Adipocyte (in vitro differentiated cells): ENCODE measurements at regions not wholly inside any gene's neighbourhood (a gene's known extent, or its start where the extent isn't known, plus 50 kb on each side); places are given as distances from the start of the nearest gene placed in this dataset.

ENCODE experiments used
- DNase-seq: peaks from one replicate; pipeline ENCODE4 v3.0.0-alpha.2; 2015; ENCODE audit warnings: low read depth
- H3K27me3 ChIP-seq: replicated peaks from 2 replicates; pipeline ENCODE4 v1.7.0; 2013; ENCODE audit warnings: mild to moderate bottlenecking, low read length, moderate library complexity; ENCODE audit not compliant: control insufficient read depth, insufficient read depth
- H3K36me3 ChIP-seq: 2 replicates; pipeline ENCODE4 v1.7.0; 2013; ENCODE audit warnings: low read length, mild to moderate bottlenecking, moderate library complexity; ENCODE audit not compliant: control insufficient read depth, insufficient read depth, severe bottlenecking
- H3K4me1 ChIP-seq: 2 replicates; pipeline ENCODE4 v1.7.0; 2013; ENCODE audit warnings: mild to moderate bottlenecking, low read length, moderate library complexity; ENCODE audit not compliant: control insufficient read depth, insufficient read depth
- H3K4me3 ChIP-seq: 2 replicates; pipeline ENCODE4 v1.7.0; 2013; ENCODE audit warnings: mild to moderate bottlenecking, low read length, moderate library complexity
- H3K9ac ChIP-seq: 2 replicates; pipeline ENCODE4 v1.7.0; 2013; ENCODE audit warnings: mild to moderate bottlenecking, low read length, moderate library complexity
- H3K9me3 ChIP-seq: 2 replicates; pipeline ENCODE4 v1.7.0; 2013; ENCODE audit warnings: mild to moderate bottlenecking, low read length, moderate library complexity; ENCODE audit not compliant: control insufficient read depth

GRCh38 chr12:115457798-115458197, 773.8 kb upstream of the TBX3 start:
- Histone ChIP-seq H3K27me3 (no peaks in the 10 kb centered on the region), H3K4me1 (no peaks in the 10 kb centered on the region), H3K4me3 (no peak overlapping the region), H3K9ac (no peak overlapping the region), H3K9me3 (no peaks in the 10 kb centered on the region), H3K36me3 (no peaks in the 10 kb centered on the region)
- DNase-seq, result no peak

GRCh38 chr12:115456946-115457689, 773.1 kb upstream of the TBX3 start:
- no peaks in the 10 kb centered on the region for H3K4me1 ChIP-seq
- H3K9me3 ChIP-seq, result no peaks in the 10 kb centered on the region
- no peaks in the 10 kb centered on the region for H3K27me3 ChIP-seq
- no peak for DNase-seq
- H3K36me3 ChIP-seq, result no peaks in the 10 kb centered on the region
- no peak overlapping the region for H3K9ac ChIP-seq
- H3K4me3 ChIP-seq, result no peak overlapping the region

- no peak overlapping the region for H3K9ac ChIP-seq
- H3K36me3 ChIP-seq, result no peaks in the 10 kb centered on the region
- peaks cover 13% of the 10 kb centered on the region for H3K27me3 ChIP-seq
- no peak for DNase-seq
- H3K4me1 ChIP-seq, result peaks cover 2% of the 10 kb centered on the region
- no peak overlapping the region for H3K4me3 ChIP-seq
- no peaks in the 10 kb centered on the region for H3K9me3 ChIP-seq
These were observed 771.3 kb upstream of the TBX3 start for GRCh38 chr12:115455268-115455681.

GRCh38 chr12:115452751-115453281, 768.8 kb upstream of the TBX3 start:
- no peak for DNase-seq
- no peaks in the 10 kb centered on the region for H3K36me3 ChIP-seq
- H3K4me3 ChIP-seq, result no peak overlapping the region
- no peaks in the 10 kb centered on the region for H3K9me3 ChIP-seq
- H3K27me3 ChIP-seq, result peaks cover 13% of the 10 kb centered on the region
- no peak overlapping the region for H3K9ac ChIP-seq
- peaks cover 2% of the 10 kb centered on the region for H3K4me1 ChIP-seq

- H3K36me3 ChIP-seq, result no peaks in the 10 kb centered on the region
- H3K4me1 ChIP-seq, result peaks cover 2% of the 10 kb centered on the region
- H3K27me3 ChIP-seq, result peaks cover 13% of the 10 kb centered on the region
- no peak overlapping the region for H3K9ac ChIP-seq
- DNase-seq, result peak; percentile 67
- H3K4me3 ChIP-seq, result peak overlapping the region; percentile 63
- H3K9me3 ChIP-seq, result no peaks in the 10 kb centered on the region
These were observed 768.1 kb upstream of the TBX3 start for GRCh38 chr12:115451780-115452736.

- Histone ChIP-seq H3K27me3 (peaks cover 13% of the 10 kb centered on the region), H3K4me1 (peaks cover 2% of the 10 kb centered on the region), H3K36me3 (no peaks in the 10 kb centered on the region), H3K9ac (no peak overlapping the region), H3K4me3 (peak overlapping the region; percentile 63), H3K9me3 (no peaks in the 10 kb centered on the region)
- DNase-seq, result no peak
These were observed 767.3 kb upstream of the TBX3 start for GRCh38 chr12:115451151-115451779.

- Histone ChIP-seq H3K27me3 (peaks cover 13% of the 10 kb centered on the region), H3K36me3 (no peaks in the 10 kb centered on the region), H3K9me3 (no peaks in the 10 kb centered on the region), H3K9ac (no peak overlapping the region), H3K4me1 (peaks cover 2% of the 10 kb centered on the region), H3K4me3 (no peak overlapping the region)
- DNase-seq, result no peak
These were observed 766.7 kb upstream of the TBX3 start for GRCh38 chr12:115450710-115451109.

GRCh38 chr12:115450017-115450416, 766.0 kb upstream of the TBX3 start:
- Histone ChIP-seq H3K4me3 (no peak overlapping the region), H3K9ac (no peak overlapping the region)
- DNase-seq, result no peak

GRCh38 chr12:115449526-115449925, 765.6 kb upstream of the TBX3 start:
- no peak overlapping the region for H3K4me3 ChIP-seq
- peaks cover 13% of the 10 kb centered on the region for H3K27me3 ChIP-seq
- H3K4me1 ChIP-seq, result peaks cover 2% of the 10 kb centered on the region
- H3K9me3 ChIP-seq, result no peaks in the 10 kb centered on the region
- no peaks in the 10 kb centered on the region for H3K36me3 ChIP-seq
- no peak overlapping the region for H3K9ac ChIP-seq
- DNase-seq, result no peak

More at GRCh38 chr12:115450017-115450416, 766.0 kb upstream of the TBX3 start:
- Histone ChIP-seq H3K9me3 (no peaks in the 10 kb centered on the region), H3K4me1 (peaks cover 2% of the 10 kb centered on the region), H3K27me3 (peaks cover 13% of the 10 kb centered on the region), H3K36me3 (no peaks in the 10 kb centered on the region)

- DNase-seq, result no peak
- Histone ChIP-seq H3K4me1 (peaks cover 8% of the 10 kb centered on the region), H3K27me3 (no peaks in the 10 kb centered on the region)
These were observed 760.4 kb upstream of the TBX3 start for GRCh38 chr12:115444346-115444745.

More at GRCh38 chr12:115444346-115444745, 760.4 kb upstream of the TBX3 start:
- Histone ChIP-seq H3K9ac (no peak overlapping the region), H3K9me3 (no peaks in the 10 kb centered on the region), H3K4me3 (no peak overlapping the region), H3K36me3 (no peaks in the 10 kb centered on the region)
